HFFc6 (cell line): ENCODE measurements at regions not wholly inside any gene's neighbourhood (a gene's known extent, or its start where the extent isn't known, plus 50 kb on each side); places are given as distances from the start of the nearest gene placed in this dataset.
"Not testable (repeated sequence)": the region's sequence is repeated elsewhere in the genome, so short reads cannot be mapped to it uniquely, and the experiment has no call there.

Experiments used
- DNase-seq: peaks from one replicate; pipeline ENCODE4 v3.0.0-alpha.2; 2018
- H3K27ac Mint-ChIP-seq: 2 replicates; pipeline ENCODE4 v1.8.0; 2020; ENCODE audit warnings: mild to moderate bottlenecking, mixed read lengths
- H3K27me3 Mint-ChIP-seq: 2 replicates; pipeline ENCODE4 v1.8.0; 2021; ENCODE audit warnings: mild to moderate bottlenecking, moderate library complexity, mixed read lengths; ENCODE audit not compliant: insufficient read depth
- H3K36me3 Mint-ChIP-seq: 2 replicates; pipeline ENCODE4 v1.8.0; 2021; ENCODE audit warnings: low read depth, mixed read lengths
- H3K4me1 Mint-ChIP-seq: 2 replicates; pipeline ENCODE4 v1.8.0; 2020; ENCODE audit warnings: low read depth, mixed read lengths
- H3K4me3 Mint-ChIP-seq: 2 replicates; pipeline ENCODE4 v1.8.0; 2020; ENCODE audit warnings: mild to moderate bottlenecking, moderate library complexity, mixed read lengths
- H3K9me3 Mint-ChIP-seq: 2 replicates; pipeline ENCODE4 v1.8.0; 2020; ENCODE audit warnings: mild to moderate bottlenecking, mixed read lengths
- TF ChIP-seq, protein P1 (sequence below): fragments of 200-600 bp; sonication (generic); IDR thresholded peaks from 2 replicates; pipeline ENCODE4 v1.5.0; 2021; ENCODE audit warnings: antibody characterized with exemption, mild to moderate bottlenecking

DNA sequence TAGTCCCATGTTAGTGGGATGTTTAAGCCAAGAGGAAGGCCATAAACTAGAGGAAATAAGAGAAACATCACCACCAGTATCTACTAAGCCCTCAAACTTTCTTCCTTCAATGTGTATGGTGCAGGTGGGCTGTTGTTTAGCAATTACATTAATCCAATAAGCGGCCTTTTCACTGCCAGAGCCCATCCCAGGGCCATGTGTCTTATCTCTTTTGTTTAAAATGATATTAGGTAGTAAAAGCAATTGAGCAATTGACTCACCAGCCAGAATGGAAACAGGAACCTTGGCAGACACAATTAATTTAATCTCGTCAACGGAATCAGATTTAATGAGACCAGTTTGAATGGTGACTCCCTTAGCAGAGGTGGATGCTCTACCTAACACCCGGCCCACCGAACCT, 1503.5 kb downstream of the UQCRFS1 start:
- H3K27me3 Mint-ChIP-seq = no peaks in the 10 kb centered on the region
- H3K27ac Mint-ChIP-seq = no peak overlapping the region
- H3K9me3 Mint-ChIP-seq = peaks cover 11% of the 10 kb centered on the region
- DNase-seq = no peak
- TF ChIP-seq, protein P1, sequence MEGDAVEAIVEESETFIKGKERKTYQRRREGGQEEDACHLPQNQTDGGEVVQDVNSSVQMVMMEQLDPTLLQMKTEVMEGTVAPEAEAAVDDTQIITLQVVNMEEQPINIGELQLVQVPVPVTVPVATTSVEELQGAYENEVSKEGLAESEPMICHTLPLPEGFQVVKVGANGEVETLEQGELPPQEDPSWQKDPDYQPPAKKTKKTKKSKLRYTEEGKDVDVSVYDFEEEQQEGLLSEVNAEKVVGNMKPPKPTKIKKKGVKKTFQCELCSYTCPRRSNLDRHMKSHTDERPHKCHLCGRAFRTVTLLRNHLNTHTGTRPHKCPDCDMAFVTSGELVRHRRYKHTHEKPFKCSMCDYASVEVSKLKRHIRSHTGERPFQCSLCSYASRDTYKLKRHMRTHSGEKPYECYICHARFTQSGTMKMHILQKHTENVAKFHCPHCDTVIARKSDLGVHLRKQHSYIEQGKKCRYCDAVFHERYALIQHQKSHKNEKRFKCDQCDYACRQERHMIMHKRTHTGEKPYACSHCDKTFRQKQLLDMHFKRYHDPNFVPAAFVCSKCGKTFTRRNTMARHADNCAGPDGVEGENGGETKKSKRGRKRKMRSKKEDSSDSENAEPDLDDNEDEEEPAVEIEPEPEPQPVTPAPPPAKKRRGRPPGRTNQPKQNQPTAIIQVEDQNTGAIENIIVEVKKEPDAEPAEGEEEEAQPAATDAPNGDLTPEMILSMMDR = no peak
- H3K36me3 Mint-ChIP-seq = no peaks in the 10 kb centered on the region
- no peaks in the 10 kb centered on the region for H3K4me1 Mint-ChIP-seq
- no peak overlapping the region for H3K4me3 Mint-ChIP-seq

DNA sequence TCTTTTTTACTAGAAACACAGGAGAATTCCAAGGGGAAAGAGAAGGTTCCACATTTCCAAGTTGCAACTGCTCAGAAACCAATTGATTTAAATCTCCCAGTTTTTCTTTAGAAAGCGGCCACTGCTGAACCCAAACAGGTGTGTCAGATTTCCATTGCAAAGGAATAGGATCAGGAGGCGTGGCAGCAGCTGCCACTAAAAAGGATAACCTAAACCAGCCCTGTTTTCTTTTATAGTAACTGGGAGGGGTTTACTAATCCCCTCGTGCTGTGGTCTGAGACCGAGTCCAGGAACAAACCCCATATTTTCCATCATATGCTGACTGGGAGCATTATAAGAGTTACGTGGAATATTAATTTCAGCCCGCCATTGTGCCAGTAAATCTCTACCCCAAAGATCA, 1504.0 kb downstream of the UQCRFS1 start:
- H3K27me3 Mint-ChIP-seq, H3K4me3 Mint-ChIP-seq, H3K27ac Mint-ChIP-seq, H3K4me1 Mint-ChIP-seq, DNase-seq, H3K36me3 Mint-ChIP-seq: not testable (repeated sequence)
- H3K9me3 Mint-ChIP-seq = peaks cover 11% of the 10 kb centered on the region

GRCh38 chr19:27707026-27707425, 1505.9 kb downstream of the UQCRFS1 start:
- H3K4me3 Mint-ChIP-seq, H3K4me1 Mint-ChIP-seq, H3K36me3 Mint-ChIP-seq, H3K27me3 Mint-ChIP-seq, DNase-seq, H3K27ac Mint-ChIP-seq: not testable (repeated sequence)
- peaks cover 11% of the 10 kb centered on the region for H3K9me3 Mint-ChIP-seq

DNA sequence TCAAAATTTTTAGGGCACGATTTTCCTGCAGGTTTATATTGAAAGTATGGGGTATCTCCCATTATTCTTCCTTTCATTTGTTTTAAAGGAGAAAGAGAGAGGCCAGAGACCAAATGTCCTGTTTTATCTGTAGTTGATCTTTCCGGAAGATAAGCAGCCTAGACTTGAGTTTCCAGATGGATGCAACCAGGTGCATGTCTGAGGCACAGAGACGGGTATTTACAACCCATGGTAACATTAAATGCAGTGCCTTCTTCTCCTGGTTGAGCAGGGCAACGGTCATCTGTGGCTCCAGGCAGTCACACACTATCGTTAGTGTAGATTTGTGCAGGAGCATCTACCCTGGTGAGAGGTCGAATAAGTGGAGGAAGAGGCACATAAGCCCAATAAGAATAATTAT, 1507.1 kb downstream of the UQCRFS1 start:
- Mint-ChIP-seq H3K4me1 (no peaks in the 10 kb centered on the region), H3K4me3 (no peak overlapping the region), H3K27ac (no peak overlapping the region), H3K36me3 (no peaks in the 10 kb centered on the region), H3K9me3 (peaks cover 7% of the 10 kb centered on the region), H3K27me3 (no peaks in the 10 kb centered on the region)
- no peak for DNase-seq
- TF ChIP-seq, protein P1 = no peak

GRCh38 chr19:27694361-27695055, 1518.4 kb downstream of the UQCRFS1 start:
- Mint-ChIP-seq H3K9me3 (peaks cover 66% of the 10 kb centered on the region), H3K4me3 (no peak overlapping the region), H3K27me3 (no peaks in the 10 kb centered on the region; the same call in 1 of the 2 replicates), H3K36me3 (no peaks in the 10 kb centered on the region), H3K4me1 (no peaks in the 10 kb centered on the region), H3K27ac (no peak overlapping the region)
- TF ChIP-seq, protein P1 = no peak
- no peak for DNase-seq

- no peaks in the 10 kb centered on the region for H3K36me3 Mint-ChIP-seq
- TF ChIP-seq, protein P1 = no peak
- no peaks in the 10 kb centered on the region for H3K4me1 Mint-ChIP-seq
- peaks cover 51% of the 10 kb centered on the region for H3K9me3 Mint-ChIP-seq
- H3K27ac Mint-ChIP-seq = no peak overlapping the region
- DNase-seq = no peak
- H3K27me3 Mint-ChIP-seq = no peaks in the 10 kb centered on the region; the same call in 1 of the 2 replicates
- no peak overlapping the region for H3K4me3 Mint-ChIP-seq
Measured at GRCh38 chr19:27691991-27692390, 1521.0 kb downstream of the UQCRFS1 start.
